T47D (cell line): ENCODE measurements at regions not wholly inside any gene's neighbourhood (a gene's known extent, or its start where the extent isn't known, plus 50 kb on each side); places are given as distances from the start of the nearest gene placed in this dataset.
"Not testable (repeated sequence)": the region's sequence is repeated elsewhere in the genome, so short reads cannot be mapped to it uniquely, and the experiment has no call there.

Experiments
- DNase-seq, 2 experiments: peaks; one replicate each; pipeline versions ENCODE4 v3.0.0 to v3.0.0-alpha.2; 2011 to 2012; ENCODE audit warnings: low read depth in 1 of 2, low spot score in 1 of 2
- JUND ChIP-seq: IDR thresholded peaks from 2 replicates; pipeline ENCODE4 v1.6.1; 2012; ENCODE audit warnings: low read depth
- in situ Hi-C: cut with HindIII; loops from 2 replicates; pipeline ENCODE4 v1.10.0; 2016; ENCODE audit warnings: low sequenced_read_pairs, low pct_unique_long_range_greater_than_20kb

- no peak for DNase-seq
- in situ Hi-C loops: no loop called here
- no peak for TF ChIP-seq JUND
Observed at GRCh38 chr7:84738583-84739150, 448.2 kb downstream of the SEMA3D start.

- no peak for DNase-seq
- in situ Hi-C loops: no loop called here
- no peak for TF ChIP-seq JUND
Observed at GRCh38 chr7:84735677-84736076, 451.2 kb downstream of the SEMA3D start.

- DNase-seq: no peak
- no peak for TF ChIP-seq JUND
- in situ Hi-C loops: no loop called here
Observed at GRCh38 chr7:84735011-84735410, 451.8 kb downstream of the SEMA3D start.

GRCh38 chr7:84733976-84734375 is 452.9 kb downstream of the SEMA3D start:
- DNase-seq, in situ Hi-C loops: not testable (repeated sequence)

GRCh38 chr7:84730864-84731263 is 456.0 kb downstream of the SEMA3D start:
- DNase-seq, in situ Hi-C loops: not testable (repeated sequence)

DNA sequence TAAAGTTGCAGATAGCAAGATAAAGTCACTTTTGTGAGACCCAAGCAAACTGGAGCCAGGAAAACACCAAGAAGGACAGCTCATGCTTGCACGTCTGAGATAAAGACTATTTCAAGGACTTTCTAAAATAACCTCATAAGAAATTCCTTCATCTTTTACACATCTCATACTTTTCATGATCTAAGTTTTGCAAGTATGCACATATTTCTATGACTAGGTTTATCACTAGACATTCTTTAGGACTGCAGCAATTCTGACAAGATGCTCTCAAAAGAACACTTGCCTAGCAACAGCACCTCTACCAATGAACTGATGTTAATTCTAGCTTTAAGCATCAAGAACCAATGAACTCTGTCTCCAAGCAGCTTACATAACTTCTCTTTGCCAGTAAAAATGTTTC is 457.6 kb downstream of the SEMA3D start:
- DNase-seq: peak in 1 of 2 experiments; percentile 20
- no peak for TF ChIP-seq JUND
- in situ Hi-C loops: no loop called here

GRCh38 chr7:84722734-84723133 is 464.1 kb downstream of the SEMA3D start:
- in situ Hi-C loops: no loop called here
- no peak for TF ChIP-seq JUND
- DNase-seq: no peak

- DNase-seq: no peak
- no peak for TF ChIP-seq JUND
- in situ Hi-C loops: no loop called here
Observed at GRCh38 chr7:84722086-84722485, 464.8 kb downstream of the SEMA3D start.

DNA sequence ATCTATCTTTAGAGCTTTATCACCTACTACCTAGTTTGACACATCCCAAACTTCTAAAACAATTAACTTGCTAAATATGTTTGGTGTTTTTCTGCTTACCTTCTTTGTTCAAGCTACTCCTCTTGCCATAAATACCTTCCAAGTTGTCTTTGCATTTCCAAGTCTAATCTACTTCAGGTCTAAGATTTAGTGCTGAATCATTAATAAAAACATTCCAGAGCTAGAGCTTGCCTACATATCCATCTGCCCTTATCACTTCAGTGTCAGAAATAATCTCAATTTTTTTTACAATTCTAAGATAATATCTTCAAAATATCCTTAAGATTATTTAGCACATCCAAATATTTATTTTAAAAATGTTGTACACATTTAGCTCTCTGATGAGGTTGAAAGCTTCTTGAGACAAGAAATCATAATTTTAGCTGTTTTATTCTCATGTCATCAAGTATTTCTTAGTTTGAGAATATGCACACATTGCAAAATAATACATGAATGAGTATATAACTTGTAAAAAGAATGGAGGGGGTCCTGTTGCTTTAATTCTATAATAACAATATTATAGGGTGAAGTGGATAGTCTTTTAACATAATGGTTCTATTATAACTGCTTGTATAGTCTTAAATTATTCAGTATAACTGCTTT is 466.3 kb downstream of the SEMA3D start:
- no peak for DNase-seq

GRCh38 chr7:84714765-84715164 is 472.1 kb downstream of the SEMA3D start:
- in situ Hi-C loops: no loop called here
- DNase-seq: no peak
- no peak for TF ChIP-seq JUND

More for the DNA sequence above, 466.3 kb downstream of the SEMA3D start:
- in situ Hi-C loops: no loop called here
- no peak for TF ChIP-seq JUND

DNA sequence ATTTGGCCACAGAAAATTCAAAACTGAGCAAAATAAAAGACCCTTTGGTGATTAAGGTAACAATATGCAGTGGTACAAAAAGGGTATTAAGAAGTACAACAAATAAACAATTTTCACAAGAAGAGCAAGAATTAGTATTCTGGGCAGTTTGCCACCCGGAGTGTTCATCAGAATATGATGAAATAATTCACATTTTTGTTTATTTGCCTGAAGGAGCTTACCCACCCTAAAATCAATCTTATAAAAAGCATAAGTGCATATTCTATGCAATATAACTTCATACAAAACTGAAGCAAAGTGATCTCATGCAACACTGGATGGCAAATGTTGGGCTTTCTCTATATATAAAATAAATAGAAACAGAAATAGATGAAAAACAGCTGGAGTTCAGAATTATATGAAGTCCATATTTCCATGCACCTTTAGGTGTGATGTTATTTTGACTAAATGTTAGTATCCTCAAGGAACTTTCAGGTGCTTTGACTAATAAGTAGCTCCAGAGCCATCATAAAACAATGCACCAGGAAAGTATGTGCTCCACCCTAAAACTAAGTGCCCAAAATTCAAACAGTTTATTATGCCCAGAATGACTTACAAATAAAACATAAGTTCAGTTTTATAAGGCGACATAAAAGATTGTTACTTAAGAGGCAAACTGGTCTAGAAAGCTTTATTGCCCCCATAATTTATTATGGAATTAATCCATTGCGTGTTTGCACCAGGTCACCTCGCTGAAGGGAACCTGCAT is 474.3 kb downstream of the SEMA3D start:
- in situ Hi-C loops: no loop called here
- DNase-seq: no peak
- TF ChIP-seq JUND: no peak

- in situ Hi-C loops, DNase-seq: not testable (repeated sequence)
Observed at GRCh38 chr7:84710538-84710937, 476.3 kb downstream of the SEMA3D start.

- in situ Hi-C loops: no loop called here
- DNase-seq: no peak
- no peak for TF ChIP-seq JUND
Observed at GRCh38 chr7:84705706-84706105, 481.1 kb downstream of the SEMA3D start.

GRCh38 chr7:84705079-84705478 is 481.8 kb downstream of the SEMA3D start:
- in situ Hi-C loops: no loop called here

More at GRCh38 chr7:84705079-84705478, 481.8 kb downstream of the SEMA3D start:
- peak in 1 of 2 experiments; percentile 35 for DNase-seq
- TF ChIP-seq JUND: no peak
